CD4-positive, alpha-beta T cell (primary cell): ENCODE measurements at regions not wholly inside any gene's neighbourhood (a gene's known extent, or its start where the extent isn't known, plus 50 kb on each side); places are given as distances from the start of the nearest gene placed in this dataset.

Source experiments
- ATAC-seq: fragments of 200-7000 bp; cut with Tn5 transposase; one replicate; pipeline ENCODE4 v1.10.0; 2022; ENCODE audit warnings: mild to moderate bottlenecking; ENCODE audit not compliant: poor library complexity
- CTCF ChIA-PET: fragments of 350-600 bp; sonication (Branson Sonifier 250); formaldehyde crosslinking; loops from one replicate; lab custom pipeline; 2021; ENCODE audit warnings: antibody characterized with exemption, inconsistent platforms; lab: Charles Lee
- POLR2A ChIA-PET: fragments of 350-600 bp; sonication (Branson Sonifier 250); formaldehyde crosslinking; loops from one replicate; lab custom pipeline; 2021; ENCODE audit warnings: antibody characterized with exemption, inconsistent platforms; lab: Charles Lee
- DNase-seq, 14 experiments: peaks; one replicate each; pipeline ENCODE4 v3.0.0-alpha.2; 2013 to 2020; ENCODE audit warnings: mixed read lengths in 2 of 14
- H3K27ac ChIP-seq, 2 donors: one replicate each; pipeline versions ENCODE4 v1.5.1 to v1.7.0; 2013; ENCODE audit warnings: low read length in 2 of 2, low read depth in 1 of 2, mild to moderate bottlenecking in 1 of 2
- H3K27me3 ChIP-seq, 2 experiments: 1 replicate in 1 of 2; 2 replicates in 1 of 2; pipeline versions ENCODE4 v1.6.1 to v1.7.0; 2013; ENCODE audit warnings: low read length in 2 of 2, control low read depth in 1 of 2, mild to moderate bottlenecking in 1 of 2, moderate library complexity in 1 of 2; ENCODE audit not compliant: insufficient read depth in 2 of 2, control insufficient read depth in 1 of 2
- H3K36me3 ChIP-seq: one replicate; pipeline ENCODE4 v1.6.1; 2013; ENCODE audit warnings: low read length, control low read depth; ENCODE audit not compliant: insufficient read depth
- H3K4me1 ChIP-seq: one replicate; pipeline ENCODE4 v1.6.1; 2013; ENCODE audit warnings: low read length, control low read depth; ENCODE audit not compliant: insufficient read depth
- H3K4me3 ChIP-seq: one replicate; pipeline ENCODE4 v1.5.1; 2013; ENCODE audit warnings: mild to moderate bottlenecking, low read length, moderate library complexity
- H3K9me3 ChIP-seq, 2 experiments: 1 replicate in 1 of 2; 2 replicates in 1 of 2; pipeline versions ENCODE4 v1.6.1 to v1.7.0; 2013; ENCODE audit warnings: low read length in 2 of 2, mild to moderate bottlenecking in 2 of 2, control low read depth in 1 of 2, moderate library complexity in 1 of 2; ENCODE audit not compliant: control insufficient read depth in 1 of 2, insufficient read depth in 1 of 2
- H3K27ac Mint-ChIP-seq: one replicate; pipeline ENCODE4 v1.8.0; 2020; ENCODE audit warnings: mixed read lengths
- H3K27me3 Mint-ChIP-seq: one replicate; pipeline ENCODE4 v1.8.0; 2021; ENCODE audit warnings: mixed read lengths
- H3K36me3 Mint-ChIP-seq: one replicate; pipeline ENCODE4 v1.8.0; 2021; ENCODE audit warnings: low read depth, mixed read lengths
- H3K4me1 Mint-ChIP-seq: one replicate; pipeline ENCODE4 v1.8.0; 2021; ENCODE audit warnings: low read depth, mixed read lengths
- H3K4me3 Mint-ChIP-seq: one replicate; pipeline ENCODE4 v1.8.0; 2020; ENCODE audit warnings: mild to moderate bottlenecking, mixed read lengths
- H3K9me3 Mint-ChIP-seq: one replicate; pipeline ENCODE4 v1.8.0; 2020; ENCODE audit warnings: mixed read lengths
- CTCF ChIP-seq: fragments of 200-600 bp; IDR thresholded peaks from one replicate; pipeline ENCODE4 v1.8.0; 2022; ENCODE audit warnings: antibody characterized with exemption, mild to moderate bottlenecking
- intact Hi-C, 2 experiments: fragments of 100-400 bp; cut with DNase I in 1 of 2; cut with micrococcal nuclease in 1 of 2; formaldehyde crosslinking; loops; one replicate each; pipeline versions ENCODE4 v1.15.1 to v1.9.0; 2023 to 2025; cut with DNase I, micrococcal nuclease

GRCh38 chr10:74760086-74760979 lies 66.1 kb upstream of the KAT6B start:
- Mint-ChIP-seq H3K4me3 (no peak overlapping the region), H3K27ac (no peak overlapping the region), H3K27me3 (no peaks in the 10 kb centered on the region), H3K4me1 (no peaks in the 10 kb centered on the region), H3K36me3 (no peaks in the 10 kb centered on the region), H3K9me3 (no peaks in the 10 kb centered on the region)
- H3K4me1 ChIP-seq = no peaks in the 10 kb centered on the region
- TF ChIP-seq CTCF = no peak
- H3K9me3 ChIP-seq = no peaks in the 10 kb centered on the region
- H3K36me3 ChIP-seq = no peaks in the 10 kb centered on the region
- no peak overlapping the region for H3K4me3 ChIP-seq
- no peaks in the 10 kb centered on the region for H3K27me3 ChIP-seq
- ATAC-seq (no peak), DNase-seq (no peak)
- H3K27ac ChIP-seq = no peak overlapping the region
- ChIA-PET CTCF (interaction anchor here (0.7 kb wide), 1 partner anchor 75 kb away, joined by 3 read pairs; no protein-coding TSS in a partner anchor), POLR2A (no interaction called here)
- intact Hi-C loops = no loop called here

GRCh38 chr10:74763934-74764591 lies 62.3 kb upstream of the KAT6B start:
- ChIA-PET CTCF (no interaction called here), POLR2A (no interaction called here)
- Mint-ChIP-seq H3K27ac (no peak overlapping the region), H3K4me1 (no peaks in the 10 kb centered on the region), H3K4me3 (no peak overlapping the region), H3K27me3 (no peaks in the 10 kb centered on the region), H3K36me3 (no peaks in the 10 kb centered on the region), H3K9me3 (no peaks in the 10 kb centered on the region)
- no peaks in the 10 kb centered on the region for H3K9me3 ChIP-seq
- H3K4me3 ChIP-seq = no peak overlapping the region
- intact Hi-C loops = no loop called here
- no peaks in the 10 kb centered on the region for H3K4me1 ChIP-seq
- ATAC-seq (no peak), DNase-seq (no peak)
- H3K27ac ChIP-seq = no peak overlapping the region
- no peaks in the 10 kb centered on the region for H3K27me3 ChIP-seq
- H3K36me3 ChIP-seq = no peaks in the 10 kb centered on the region
- no peak for TF ChIP-seq CTCF

GRCh38 chr10:74765465-74765975 lies 60.9 kb upstream of the KAT6B start:
- no peaks in the 10 kb centered on the region for H3K4me1 ChIP-seq
- Mint-ChIP-seq H3K4me1 (no peaks in the 10 kb centered on the region), H3K36me3 (no peaks in the 10 kb centered on the region), H3K27ac (no peak overlapping the region), H3K9me3 (no peaks in the 10 kb centered on the region), H3K4me3 (no peak overlapping the region), H3K27me3 (no peaks in the 10 kb centered on the region)
- H3K27me3 ChIP-seq = no peaks in the 10 kb centered on the region
- intact Hi-C loops = no loop called here
- H3K36me3 ChIP-seq = no peaks in the 10 kb centered on the region
- no peak overlapping the region for H3K27ac ChIP-seq
- no peak overlapping the region for H3K4me3 ChIP-seq
- no peaks in the 10 kb centered on the region for H3K9me3 ChIP-seq
- no peak for TF ChIP-seq CTCF
- POLR2A ChIA-PET = no interaction called here
- CTCF ChIA-PET = no interaction called here
- no peak for ATAC-seq
- DNase-seq = no peak
